HCT116 (cell line): ENCODE measurements at regions not wholly inside any gene's neighbourhood (a gene's known extent, or its start where the extent isn't known, plus 50 kb on each side); places are given as distances from the start of the nearest gene placed in this dataset.

Source experiments
- ATAC-seq: fragments of 200-7000 bp; cut with Tn5 transposase; 2 replicates; pipeline ENCODE4 v1.9.1; 2020; ENCODE audit warnings: mild to moderate bottlenecking, moderate library complexity
- BruUV-seq: library from RNA; stranded (reverse); fragments of 400-500 nt; replicated peaks from 2 replicates; lab custom pipeline; 2021; lab: Mats Ljungman, UMichigan
- CTCF ChIA-PET: fragments of 300-600 bp; sonication (Branson Sonifier 250); formaldehyde crosslinking; loops from one replicate; lab custom pipeline; 2021; ENCODE audit warnings: antibody characterized with exemption; lab: Charles Lee
- POLR2A ChIA-PET: fragments of 300-600, 350-600 bp; sonication (Branson Sonifier 250); formaldehyde crosslinking; loops from one replicate; lab custom pipeline; 2021; ENCODE audit warnings: antibody characterized with exemption; lab: Charles Lee
- RAD21 ChIA-PET, 2 experiments: fragments of 300-600 bp; sonication (Branson Sonifier 250); formaldehyde crosslinking; loops; one replicate each; lab custom pipeline; 2023; ENCODE audit warnings: low total read pairs in 2 of 2; ENCODE audit not compliant: uncharacterized antibody in 2 of 2, unreplicated experiment in 2 of 2, low non-redundant PET in 1 of 2; lab: Charles Lee
- DNase-seq: peaks from one replicate; pipeline ENCODE4 v3.0.0-alpha.2; 2010; ENCODE audit warnings: low read depth, low spot score
- H2AFZ ChIP-seq: fragments of 200-600 bp; shearing (Covaris generic), sonication (generic); 2 replicates; pipeline ENCODE4 v1.6.1; 2017; ENCODE audit warnings: low read depth, mixed run types, mixed read lengths, antibody characterized with exemption, low read length; ENCODE audit not compliant: poor library complexity, severe bottlenecking
- H3K27ac ChIP-seq: 2 replicates; pipeline ENCODE4 v1.5.1; 2012; ENCODE audit warnings: low read depth, low read length
- H3K27me3 ChIP-seq: fragments of 200-600 bp; sonication (generic); 2 replicates; pipeline ENCODE4 v1.6.1; 2016; ENCODE audit warnings: mixed run types, low read length, mixed read lengths; ENCODE audit not compliant: insufficient read depth
- H3K36me3 ChIP-seq, 2 experiments: fragments of 200-500 bp in 1 of 2; fragments of 200-600 bp in 1 of 2; sonication (Bioruptor generic) in 1 of 2; sonication (generic) in 1 of 2; 2 replicates each; pipeline versions ENCODE4 v1.5.1 to v1.6.1; 2014 to 2016; ENCODE audit warnings: low read length in 2 of 2, inconsistent platforms in 1 of 2, mixed read lengths in 1 of 2, mixed run types in 1 of 2; ENCODE audit not compliant: insufficient read depth in 2 of 2, control insufficient read depth in 1 of 2
- H3K4me1 ChIP-seq, 2 experiments: fragments of 200-600 bp in 1 of 2; sonication (generic) in 1 of 2; 2 replicates each; pipeline versions ENCODE4 v1.5.1 to v1.6.1; 2012 to 2017; ENCODE audit warnings: low read length in 2 of 2, inconsistent platforms in 1 of 2, mild to moderate bottlenecking in 1 of 2, mixed read lengths in 1 of 2, mixed run types in 1 of 2, moderate library complexity in 1 of 2; ENCODE audit not compliant: insufficient read depth in 2 of 2, control insufficient read depth in 1 of 2
- H3K4me2 ChIP-seq: fragments of 200-600 bp; sonication (generic); 2 replicates; pipeline ENCODE4 v1.6.1; 2017; ENCODE audit warnings: mixed run types, low read length, mixed read lengths
- H3K4me3 ChIP-seq, 2 experiments: fragments of 200-600 bp in 1 of 2; sonication (generic) in 1 of 2; replicated peaks in 1 of 2; 2 replicates each; pipeline ENCODE4 v1.5.1; 2011 to 2016; ENCODE audit warnings: low read length in 2 of 2, control low read depth in 1 of 2, low read depth in 1 of 2, mild to moderate bottlenecking in 1 of 2, mixed read lengths in 1 of 2, mixed run types in 1 of 2
- H3K79me2 ChIP-seq: fragments of 200-600 bp; sonication (generic); 2 replicates; pipeline ENCODE4 v1.6.1; 2017; ENCODE audit warnings: mild to moderate bottlenecking, mixed run types, low read length, moderate library complexity, mixed read lengths; ENCODE audit not compliant: insufficient read depth
- H3K9ac ChIP-seq: fragments of 200-600 bp; sonication (generic); 2 replicates; pipeline ENCODE4 v1.6.1; 2016; ENCODE audit warnings: low read length, mixed read lengths
- H3K9me2 ChIP-seq: fragments of 200-600 bp; sonication (generic), shearing (Covaris generic); 2 replicates; pipeline ENCODE4 v1.6.1; 2017; ENCODE audit warnings: mixed run types, mild to moderate bottlenecking, moderate library complexity; ENCODE audit not compliant: insufficient read depth
- H3K9me3 ChIP-seq, 2 experiments: fragments of 200-500 bp in 1 of 2; fragments of 200-600 bp in 1 of 2; sonication (Bioruptor generic) in 1 of 2; sonication (generic) in 1 of 2; 2 replicates each; pipeline ENCODE4 v1.6.1; 2014 to 2017; ENCODE audit warnings: low read length in 2 of 2, mixed read lengths in 2 of 2, inconsistent platforms in 1 of 2, low read depth in 1 of 2, mild to moderate bottlenecking in 1 of 2, mixed run types in 1 of 2, moderate library complexity in 1 of 2; ENCODE audit not compliant: control insufficient read depth in 1 of 2, insufficient read depth in 1 of 2
- H4K20me1 ChIP-seq: fragments of 200-600 bp; sonication (generic), shearing (Covaris generic); 2 replicates; pipeline ENCODE4 v1.6.1; 2017; ENCODE audit warnings: mixed run types, mild to moderate bottlenecking, moderate library complexity; ENCODE audit not compliant: insufficient read depth
- EGR1 ChIP-seq: IDR thresholded peaks from 2 replicates; pipeline ENCODE4 v1.6.1; 2012; ENCODE audit warnings: low read depth
- ELF1 ChIP-seq: IDR thresholded peaks from 2 replicates; pipeline ENCODE4 v1.6.1; 2012; ENCODE audit warnings: low read depth, borderline replicate concordance
- EZH2 ChIP-seq: fragments of 200-600 bp; sonication (generic); IDR thresholded peaks from 2 replicates; pipeline ENCODE4 v1.6.1; 2017; ENCODE audit warnings: antibody characterized with exemption, mixed run types
- EZH2phosphoT487 ChIP-seq: fragments of 200-600 bp; IDR thresholded peaks from 2 replicates; pipeline ENCODE4 v1.6.1; 2018; ENCODE audit warnings: antibody characterized with exemption, borderline replicate concordance
- FOSL1 ChIP-seq: IDR thresholded peaks from 2 replicates; pipeline ENCODE4 v1.6.1; 2012; ENCODE audit warnings: low read depth
- JUND ChIP-seq: IDR thresholded peaks from 2 replicates; pipeline ENCODE4 v1.6.1; 2012
- POLR2A ChIP-seq: IDR thresholded peaks from 2 replicates; pipeline ENCODE4 v1.7.0; 2011; ENCODE audit warnings: borderline replicate concordance; ENCODE audit not compliant: insufficient read depth, insufficient read length; ENCODE audit errors: extremely low read depth
- POLR2AphosphoS5 ChIP-seq: IDR thresholded peaks from 2 replicates; pipeline ENCODE4 v1.6.1; 2011; ENCODE audit warnings: mild to moderate bottlenecking, low read depth, low read length, moderate library complexity
- SIN3A ChIP-seq: IDR thresholded peaks from 2 replicates; pipeline ENCODE4 v1.6.1; 2012; ENCODE audit warnings: low read depth
- SP1 ChIP-seq: IDR thresholded peaks from 2 replicates; pipeline ENCODE4 v1.6.1; 2012; ENCODE audit warnings: low read depth
- SRF ChIP-seq: IDR thresholded peaks from 2 replicates; pipeline ENCODE4 v1.6.1; 2012; ENCODE audit warnings: low read depth
- intact Hi-C: fragments of 100-400 bp; cut with micrococcal nuclease; formaldehyde crosslinking; loops from 2 replicates; pipeline ENCODE4 v1.10.0; 2022
- TF ChIP-seq, protein P1 (sequence below): IDR thresholded peaks from 2 replicates; pipeline ENCODE4 v1.6.1; 2012
- TF ChIP-seq, protein P2 (sequence below), 3 experiments: fragments of 200-600 bp in 1 of 3; sonication (generic) in 1 of 3; IDR thresholded peaks in 2 of 3; conservative IDR thresholded peaks in 1 of 3; 2 replicates each; pipeline ENCODE4 v1.5.1; 2012 to 2017; ENCODE audit warnings: low read depth in 2 of 3, low read length in 2 of 3, antibody characterized with exemption in 1 of 3, borderline replicate concordance in 1 of 3, control low read depth in 1 of 3, mild to moderate bottlenecking in 1 of 3, mixed read lengths in 1 of 3, mixed run types in 1 of 3, moderate library complexity in 1 of 3; ENCODE audit not compliant: insufficient read depth in 1 of 3

DNA sequence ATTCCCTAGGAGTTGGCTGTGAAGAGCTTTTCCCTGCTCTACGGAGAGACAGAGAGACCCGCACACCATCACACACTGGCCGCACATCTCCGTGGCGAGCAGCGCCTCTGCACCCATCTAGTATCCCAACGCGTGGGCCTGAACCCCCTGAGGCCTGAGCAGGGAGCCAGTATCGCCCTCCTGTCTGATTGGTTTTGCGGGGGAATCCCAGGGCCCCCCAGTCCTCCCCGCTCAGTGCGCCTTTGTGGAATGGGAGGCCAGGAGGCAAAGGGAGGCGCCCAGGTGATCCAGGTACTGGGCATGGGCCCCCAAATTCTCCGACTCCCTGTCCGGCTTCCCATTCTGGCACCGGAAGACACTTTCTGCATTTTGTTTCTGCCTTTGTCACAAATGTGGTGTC, 344.3 kb downstream of the GLRX3 start:
- POLR2A ChIA-PET: no interaction called here
- no peaks in the 10 kb centered on the region for H3K27me3 ChIP-seq
- TF ChIP-seq JUND: no peak
- no peak for TF ChIP-seq SRF
- no peak for TF ChIP-seq POLR2A

DNA sequence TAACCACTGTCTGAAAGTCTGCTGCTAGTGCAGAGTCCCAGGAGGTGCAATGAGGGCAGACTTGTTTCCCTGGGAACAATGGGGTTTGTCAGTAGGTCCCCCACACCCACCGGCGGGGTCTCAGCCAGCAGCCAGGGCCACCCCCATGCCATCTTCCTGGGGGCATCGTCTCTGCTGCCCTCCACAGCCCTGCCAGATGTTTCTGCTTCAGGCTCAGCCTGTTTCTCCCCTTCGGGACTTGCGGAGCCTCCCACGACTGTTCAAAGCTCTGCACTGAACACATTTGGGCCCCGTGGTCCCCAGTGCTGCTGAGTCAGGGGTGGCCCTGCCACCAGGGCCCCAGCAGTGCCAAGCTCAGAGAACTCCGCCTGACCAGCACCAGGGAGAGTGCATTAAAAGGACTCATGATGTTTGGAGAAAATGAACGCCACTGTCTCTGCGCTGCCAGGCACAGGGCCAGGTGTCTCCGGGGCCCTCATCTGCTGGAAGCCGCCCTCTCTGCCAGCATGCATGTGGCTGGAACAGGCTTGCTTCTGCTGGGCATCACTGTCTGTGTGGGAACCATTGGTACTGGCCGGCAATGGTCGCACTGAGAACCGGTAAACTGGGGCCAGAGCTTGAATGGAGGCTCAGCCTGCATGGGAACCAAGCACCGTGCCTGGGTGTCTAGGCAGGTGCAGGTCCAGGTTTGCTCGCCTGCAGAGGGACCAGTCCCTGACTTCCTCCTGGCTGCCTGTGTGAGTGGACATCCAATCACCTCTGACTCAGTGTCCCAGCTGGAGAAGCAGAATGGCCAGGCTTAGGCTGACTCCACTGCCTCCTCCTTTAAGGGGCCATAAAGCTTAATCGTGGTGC, 345.1 kb downstream of the GLRX3 start:
- H3K27ac ChIP-seq: no peak overlapping the region
- H3K4me2 ChIP-seq: no peak overlapping the region
- intact Hi-C loops: no loop called here
- no peaks in the 10 kb centered on the region for H4K20me1 ChIP-seq
- no peaks in the 10 kb centered on the region for H3K4me1 ChIP-seq
- no peak overlapping the region for H3K4me3 ChIP-seq
- no peaks in the 10 kb centered on the region for H3K27me3 ChIP-seq
- no TSS peak for BruUV-seq
- RAD21 ChIA-PET: no interaction called here
- H2AFZ ChIP-seq: no peak overlapping the region
- H3K36me3 ChIP-seq: no peaks in the 10 kb centered on the region
- no peaks in the 10 kb centered on the region for H3K9me3 ChIP-seq
- H3K9ac ChIP-seq: no peak overlapping the region
- no peak for DNase-seq
- CTCF ChIA-PET: no interaction called here
- TF ChIP-seq POLR2AphosphoS5: no peak
- TF ChIP-seq, protein P1, sequence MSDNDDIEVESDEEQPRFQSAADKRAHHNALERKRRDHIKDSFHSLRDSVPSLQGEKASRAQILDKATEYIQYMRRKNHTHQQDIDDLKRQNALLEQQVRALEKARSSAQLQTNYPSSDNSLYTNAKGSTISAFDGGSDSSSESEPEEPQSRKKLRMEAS: no peak
- no peak for TF ChIP-seq SP1
- TF ChIP-seq, protein P2, sequence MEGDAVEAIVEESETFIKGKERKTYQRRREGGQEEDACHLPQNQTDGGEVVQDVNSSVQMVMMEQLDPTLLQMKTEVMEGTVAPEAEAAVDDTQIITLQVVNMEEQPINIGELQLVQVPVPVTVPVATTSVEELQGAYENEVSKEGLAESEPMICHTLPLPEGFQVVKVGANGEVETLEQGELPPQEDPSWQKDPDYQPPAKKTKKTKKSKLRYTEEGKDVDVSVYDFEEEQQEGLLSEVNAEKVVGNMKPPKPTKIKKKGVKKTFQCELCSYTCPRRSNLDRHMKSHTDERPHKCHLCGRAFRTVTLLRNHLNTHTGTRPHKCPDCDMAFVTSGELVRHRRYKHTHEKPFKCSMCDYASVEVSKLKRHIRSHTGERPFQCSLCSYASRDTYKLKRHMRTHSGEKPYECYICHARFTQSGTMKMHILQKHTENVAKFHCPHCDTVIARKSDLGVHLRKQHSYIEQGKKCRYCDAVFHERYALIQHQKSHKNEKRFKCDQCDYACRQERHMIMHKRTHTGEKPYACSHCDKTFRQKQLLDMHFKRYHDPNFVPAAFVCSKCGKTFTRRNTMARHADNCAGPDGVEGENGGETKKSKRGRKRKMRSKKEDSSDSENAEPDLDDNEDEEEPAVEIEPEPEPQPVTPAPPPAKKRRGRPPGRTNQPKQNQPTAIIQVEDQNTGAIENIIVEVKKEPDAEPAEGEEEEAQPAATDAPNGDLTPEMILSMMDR (IDR thresholded peaks at IDR 0.05 in 2 of 3, conservative IDR thresholded peaks at IDR 0.05 in 1 of 3; ENCODE audit: borderline replicate concordance in 1 of 3, insufficient read depth in 1 of 3, low read depth in 2 of 3, low read length in 2 of 3): no peak
- TF ChIP-seq POLR2A: no peak
- no peak for TF ChIP-seq EZH2
- TF ChIP-seq ELF1: no peak
- no peak for TF ChIP-seq EGR1
- no peak for TF ChIP-seq FOSL1
- no peak for TF ChIP-seq SIN3A
- no peak for TF ChIP-seq EZH2phosphoT487
- TF ChIP-seq JUND: no peak
- TF ChIP-seq, all 23 proteins: peak for 0
- ATAC-seq: no peak
- Histone ChIP-seq H3K9me2 (no peaks in the 10 kb centered on the region), H3K79me2 (no peaks in the 10 kb centered on the region)
- POLR2A ChIA-PET: no interaction called here

More for the DNA sequence above, 344.3 kb downstream of the GLRX3 start:
- Histone ChIP-seq H4K20me1 (no peaks in the 10 kb centered on the region), H3K9me3 (no peaks in the 10 kb centered on the region), H3K4me1 (no peaks in the 10 kb centered on the region), H3K4me2 (no peak overlapping the region), H3K36me3 (no peaks in the 10 kb centered on the region), H3K27ac (no peak overlapping the region), H2AFZ (no peak overlapping the region), H3K9me2 (no peaks in the 10 kb centered on the region), H3K4me3 (no peak overlapping the region), H3K79me2 (no peaks in the 10 kb centered on the region), H3K9ac (no peak overlapping the region)
- RAD21 ChIA-PET: no interaction called here
- DNase-seq (no peak), ATAC-seq (no peak)
- intact Hi-C loops: no loop called here
- BruUV-seq: no TSS peak
- CTCF ChIA-PET: no interaction called here
